PC-3 (cell line): ENCODE measurements at regions not wholly inside any gene's neighbourhood (a gene's known extent, or its start where the extent isn't known, plus 50 kb on each side); places are given as distances from the start of the nearest gene placed in this dataset.

Experiments
- ATAC-seq: fragments of 200-7000 bp; cut with Tn5 transposase; 2 replicates; pipeline ENCODE4 v1.9.1; 2020; ENCODE audit warnings: mild to moderate bottlenecking, moderate library complexity
- BruUV-seq: library from RNA; stranded (reverse); fragments of 400-500 nt; replicated peaks from 2 replicates; lab custom pipeline; 2021; lab: Mats Ljungman, UMichigan
- CTCF ChIA-PET: fragments of 300-600 bp; sonication (Branson Sonifier 250); formaldehyde crosslinking; loops from one replicate; lab custom pipeline; 2022; ENCODE audit warnings: antibody characterized with exemption; lab: Charles Lee
- POLR2A ChIA-PET: fragments of 300-600 bp; sonication (Branson Sonifier 250); formaldehyde crosslinking; loops from one replicate; lab custom pipeline; 2022; ENCODE audit warnings: antibody characterized with exemption; ENCODE audit not compliant: unreplicated experiment; lab: Charles Lee
- DNase-seq: peaks from one replicate; pipeline ENCODE4 v3.0.0-alpha.2; 2015
- H2AFZ ChIP-seq: fragments of 300-600 bp; sonication (generic); 2 replicates; pipeline ENCODE4 v1.6.0; 2016; ENCODE audit warnings: antibody characterized with exemption, low read length
- H3F3A ChIP-seq: fragments of 300-600 bp; sonication (generic); one replicate; pipeline ENCODE4 v1.6.0; 2017; ENCODE audit warnings: antibody characterized with exemption, low read length, control low read depth, mild to moderate bottlenecking; ENCODE audit not compliant: unreplicated experiment
- H3K27ac ChIP-seq: fragments of 300-600 bp; sonication (generic); 2 replicates; pipeline ENCODE4 v1.5.1; 2016; ENCODE audit warnings: mild to moderate bottlenecking, low read length
- H3K27me3 ChIP-seq: fragments of 300-600 bp; sonication (generic); 2 replicates; pipeline ENCODE4 v1.6.1; 2016; ENCODE audit warnings: low read length, mixed read lengths
- H3K36me3 ChIP-seq: fragments of 300-600 bp; sonication (generic); 2 replicates; pipeline ENCODE4 v1.6.1; 2016; ENCODE audit warnings: low read depth, mixed run types, low read length, mixed read lengths
- H3K4me1 ChIP-seq: fragments of 300-600 bp; sonication (generic); 2 replicates; pipeline ENCODE4 v1.5.1; 2016; ENCODE audit warnings: low read length; ENCODE audit not compliant: insufficient read depth
- H3K4me2 ChIP-seq: fragments of 300-600 bp; sonication (generic); 2 replicates; pipeline ENCODE4 v1.6.0; 2016; ENCODE audit warnings: low read length
- H3K4me3 ChIP-seq: fragments of 300-600 bp; sonication (generic); 2 replicates; pipeline ENCODE4 v1.5.1; 2016; ENCODE audit warnings: mild to moderate bottlenecking, low read length, mixed read lengths
- H3K79me2 ChIP-seq: fragments of 300-600 bp; sonication (generic); 2 replicates; pipeline ENCODE4 v1.6.1; 2017; ENCODE audit warnings: low read length, mixed read lengths
- H3K9ac ChIP-seq: fragments of 300-600 bp; sonication (generic); 2 replicates; pipeline ENCODE4 v1.6.0; 2016; ENCODE audit warnings: mild to moderate bottlenecking, low read length
- H3K9me2 ChIP-seq: fragments of 300-600 bp; sonication (generic); replicated peaks from 2 replicates; pipeline ENCODE4 v1.6.1; 2016; ENCODE audit warnings: mixed run types, low read length, mixed read lengths
- H3K9me3 ChIP-seq: fragments of 300-600 bp; sonication (generic); 2 replicates; pipeline ENCODE4 v1.6.1; 2016; ENCODE audit warnings: low read length, mixed read lengths
- H4K20me1 ChIP-seq: fragments of 300-600 bp; sonication (generic); 2 replicates; pipeline ENCODE4 v1.6.1; 2016; ENCODE audit warnings: low read length, mixed read lengths
- EZH2 ChIP-seq: fragments of 300-600 bp; sonication (generic); IDR thresholded peaks from one replicate; pipeline ENCODE4 v1.6.1; 2017; ENCODE audit warnings: antibody characterized with exemption, mild to moderate bottlenecking, low read length; ENCODE audit not compliant: unreplicated experiment
- EZH2phosphoT487 ChIP-seq: fragments of 300-600 bp; sonication (generic); IDR thresholded peaks from 2 replicates; pipeline ENCODE4 v1.6.1; 2018; ENCODE audit warnings: mild to moderate bottlenecking, antibody characterized with exemption, low read length, borderline replicate concordance
- intact Hi-C: fragments of 100-400 bp; cut with micrococcal nuclease; formaldehyde crosslinking; loops from 2 replicates; pipeline ENCODE4 v1.9.0; 2023
- TF ChIP-seq, protein P1 (sequence below): fragments of 300-600 bp; sonication (generic); conservative IDR thresholded peaks from 2 replicates; pipeline ENCODE4 v1.5.1; 2017; ENCODE audit warnings: antibody characterized with exemption, low read depth, mild to moderate bottlenecking, low read length

DNA sequence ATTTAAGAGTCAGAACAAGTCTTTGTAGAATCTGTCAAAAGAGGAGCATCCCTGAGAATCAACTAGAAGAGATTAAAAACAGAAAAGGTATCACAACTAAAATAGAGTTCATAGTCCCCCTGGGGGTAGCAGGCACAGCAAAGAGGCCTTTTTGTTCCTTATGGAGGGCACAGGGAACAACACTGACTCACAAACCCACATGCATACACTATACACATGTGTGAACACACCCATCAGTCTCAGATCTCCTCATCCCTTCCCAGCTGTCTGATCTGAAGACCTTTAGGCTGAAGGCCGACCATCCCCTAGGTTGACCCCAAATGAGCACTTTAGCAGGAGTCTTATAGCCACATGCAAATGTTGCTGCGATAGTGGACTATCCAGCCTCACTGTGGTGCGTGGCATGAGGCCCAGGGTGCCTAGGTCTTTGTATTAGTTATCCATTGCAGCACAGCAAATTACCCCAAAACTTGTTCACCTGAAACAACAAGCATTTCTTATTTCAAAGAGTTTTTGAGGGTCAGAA is 236.7 kb upstream of the EGLN3 start:
- POLR2A ChIA-PET = no interaction called here
- intact Hi-C loops = no loop called here
- H4K20me1 ChIP-seq = no peaks in the 10 kb centered on the region

DNA sequence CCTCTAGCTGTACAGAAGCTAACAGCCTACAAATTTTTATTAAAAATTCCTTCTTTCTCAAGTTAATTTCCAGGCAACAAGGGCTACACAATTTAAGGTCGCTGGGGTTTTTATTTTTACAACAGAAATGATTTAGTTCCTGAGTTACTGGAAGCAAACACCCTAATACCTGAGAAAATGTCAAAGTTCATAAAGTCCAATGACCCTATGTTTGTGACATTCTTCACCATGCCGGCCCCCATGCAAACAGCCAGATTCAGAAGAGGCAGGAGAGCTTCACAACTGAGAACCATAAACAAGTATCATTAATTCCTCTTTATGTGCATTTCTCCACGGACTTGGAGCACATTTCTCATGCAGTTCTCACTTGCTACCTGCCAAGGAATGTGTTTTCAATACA is 236.2 kb upstream of the EGLN3 start:
- H3K9me3 ChIP-seq = no peaks in the 10 kb centered on the region
- BruUV-seq = no TSS peak
- no peaks in the 10 kb centered on the region for H4K20me1 ChIP-seq
- H3K9ac ChIP-seq = no peak overlapping the region
- ChIA-PET POLR2A (no interaction called here), CTCF (no interaction called here)
- H3F3A ChIP-seq = no peaks in the 10 kb centered on the region
- no peaks in the 10 kb centered on the region for H3K36me3 ChIP-seq
- no peaks in the 10 kb centered on the region for H3K79me2 ChIP-seq
- no peaks in the 10 kb centered on the region for H3K27me3 ChIP-seq
- no peaks in the 10 kb centered on the region for H3K4me1 ChIP-seq
- H3K9me2 ChIP-seq = no peaks in the 10 kb centered on the region
- TF ChIP-seq, protein P1, sequence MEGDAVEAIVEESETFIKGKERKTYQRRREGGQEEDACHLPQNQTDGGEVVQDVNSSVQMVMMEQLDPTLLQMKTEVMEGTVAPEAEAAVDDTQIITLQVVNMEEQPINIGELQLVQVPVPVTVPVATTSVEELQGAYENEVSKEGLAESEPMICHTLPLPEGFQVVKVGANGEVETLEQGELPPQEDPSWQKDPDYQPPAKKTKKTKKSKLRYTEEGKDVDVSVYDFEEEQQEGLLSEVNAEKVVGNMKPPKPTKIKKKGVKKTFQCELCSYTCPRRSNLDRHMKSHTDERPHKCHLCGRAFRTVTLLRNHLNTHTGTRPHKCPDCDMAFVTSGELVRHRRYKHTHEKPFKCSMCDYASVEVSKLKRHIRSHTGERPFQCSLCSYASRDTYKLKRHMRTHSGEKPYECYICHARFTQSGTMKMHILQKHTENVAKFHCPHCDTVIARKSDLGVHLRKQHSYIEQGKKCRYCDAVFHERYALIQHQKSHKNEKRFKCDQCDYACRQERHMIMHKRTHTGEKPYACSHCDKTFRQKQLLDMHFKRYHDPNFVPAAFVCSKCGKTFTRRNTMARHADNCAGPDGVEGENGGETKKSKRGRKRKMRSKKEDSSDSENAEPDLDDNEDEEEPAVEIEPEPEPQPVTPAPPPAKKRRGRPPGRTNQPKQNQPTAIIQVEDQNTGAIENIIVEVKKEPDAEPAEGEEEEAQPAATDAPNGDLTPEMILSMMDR = no peak
- no peak overlapping the region for H3K4me3 ChIP-seq
- no peak overlapping the region for H3K27ac ChIP-seq
- no peak overlapping the region for H2AFZ ChIP-seq
- intact Hi-C loops = no loop called here
- DNase-seq (no peak), ATAC-seq (no peak)
- no peak overlapping the region for H3K4me2 ChIP-seq

More for the DNA sequence above, 236.7 kb upstream of the EGLN3 start:
- Histone ChIP-seq H3K27me3 (no peaks in the 10 kb centered on the region), H3F3A (no peaks in the 10 kb centered on the region), H3K9me3 (no peaks in the 10 kb centered on the region), H3K36me3 (no peaks in the 10 kb centered on the region), H3K4me1 (no peaks in the 10 kb centered on the region), H3K9ac (no peak overlapping the region), H3K79me2 (no peaks in the 10 kb centered on the region), H3K4me2 (no peak overlapping the region), H3K4me3 (no peak overlapping the region), H3K9me2 (no peaks in the 10 kb centered on the region), H3K27ac (no peak overlapping the region), H2AFZ (no peak overlapping the region)
- ATAC-seq (no peak), DNase-seq (no peak)
- TF ChIP-seq EZH2 (no peak), EZH2phosphoT487 (no peak)
- TF ChIP-seq, protein P1 = no peak
- CTCF ChIA-PET = no interaction called here
- no TSS peak for BruUV-seq

DNA sequence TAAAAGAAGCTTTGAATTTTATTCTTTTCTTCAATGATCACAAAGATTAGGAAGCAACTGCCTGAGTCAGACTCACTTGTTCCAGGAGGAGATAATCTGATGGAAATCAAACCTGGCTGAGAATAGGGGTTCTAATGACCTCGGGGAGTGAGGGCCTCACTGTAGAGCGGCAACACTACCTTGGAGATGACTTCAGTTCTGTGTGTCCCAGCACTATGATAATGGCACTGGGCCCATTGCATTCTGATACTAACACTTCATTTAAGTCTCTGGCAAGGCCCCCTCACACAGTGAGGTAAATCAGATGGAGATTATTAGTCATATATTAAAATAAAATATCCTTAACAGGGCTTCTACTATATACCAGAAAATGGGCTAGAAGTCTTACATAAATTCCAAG is 233.3 kb upstream of the EGLN3 start:
- Histone ChIP-seq H3K79me2 (no peaks in the 10 kb centered on the region), H4K20me1 (no peaks in the 10 kb centered on the region), H3K4me3 (no peak overlapping the region), H3K27me3 (no peaks in the 10 kb centered on the region), H3F3A (no peaks in the 10 kb centered on the region), H3K27ac (no peak overlapping the region), H3K4me2 (no peak overlapping the region), H2AFZ (no peak overlapping the region), H3K9me3 (no peaks in the 10 kb centered on the region), H3K9ac (no peak overlapping the region), H3K36me3 (no peaks in the 10 kb centered on the region), H3K4me1 (peaks cover 9% of the 10 kb centered on the region; the same call in 1 of the 2 replicates), H3K9me2 (no peaks in the 10 kb centered on the region)
- ATAC-seq (no peak), DNase-seq (no peak)
- ChIA-PET POLR2A (no interaction called here), CTCF (no interaction called here)
- no peak for TF ChIP-seq EZH2
- TF ChIP-seq, protein P1 = no peak
- TF ChIP-seq EZH2phosphoT487 = no peak
- no TSS peak for BruUV-seq
- intact Hi-C loops = no loop called here
